CD4-positive, alpha-beta T cell treated with Interleukin-15 for 1 hour (primary cell): ENCODE measurements at regions not wholly inside any gene's neighbourhood (a gene's known extent, or its start where the extent isn't known, plus 50 kb on each side); places are given as distances from the start of the nearest gene placed in this dataset.
A peak's percentile ranks its signal among the peaks of the same experiment; 100 is the strongest.
"Not testable (repeated sequence)": the region's sequence is repeated elsewhere in the genome, so short reads cannot be mapped to it uniquely, and the experiment has no call there.

Experiments
- DNase-seq: peaks from one replicate; pipeline ENCODE4 v3.0.0-alpha.2; 2020

GRCh38 chrX:129361576-129361975 lies 161.7 kb downstream of the SMARCA1 start:
- no peak for DNase-seq

GRCh38 chrX:129360175-129360574 lies 163.1 kb downstream of the SMARCA1 start:
- peak; percentile 18 for DNase-seq

GRCh38 chrX:129359269-129359668 lies 164.0 kb downstream of the SMARCA1 start:
- DNase-seq, result no peak

GRCh38 chrX:129357428-129357827 lies 165.9 kb downstream of the SMARCA1 start:
- DNase-seq, result not testable (repeated sequence)

GRCh38 chrX:129347291-129347690 lies 176.0 kb downstream of the SMARCA1 start:
- DNase-seq, result no peak

- DNase-seq, result no peak
Measured at GRCh38 chrX:129346574-129346973, 176.7 kb downstream of the SMARCA1 start.

- not testable (repeated sequence) for DNase-seq
Measured at GRCh38 chrX:129337264-129337663, 186.0 kb downstream of the SMARCA1 start.

- DNase-seq, result no peak
Measured at GRCh38 chrX:129323115-129323514, 200.2 kb downstream of the SMARCA1 start.

GRCh38 chrX:129318375-129318774 lies 204.9 kb downstream of the SMARCA1 start:
- no peak for DNase-seq

- DNase-seq, result no peak
Measured at GRCh38 chrX:129316461-129316860, 206.8 kb downstream of the SMARCA1 start.

GRCh38 chrX:129310000-129310399 lies 213.3 kb downstream of the SMARCA1 start:
- no peak for DNase-seq

GRCh38 chrX:129262912-129263311 lies 260.4 kb downstream of the SMARCA1 start:
- DNase-seq, result no peak

GRCh38 chrX:129255516-129255915 lies 267.8 kb downstream of the SMARCA1 start:
- DNase-seq, result not testable (repeated sequence)

GRCh38 chrX:129249563-129249962 lies 273.7 kb downstream of the SMARCA1 start:
- DNase-seq, result no peak

- DNase-seq, result no peak
Measured at GRCh38 chrX:129247642-129248041, 275.6 kb downstream of the SMARCA1 start.

GRCh38 chrX:129239371-129239770 lies 283.9 kb downstream of the SMARCA1 start:
- no peak for DNase-seq

- DNase-seq, result no peak
Measured at GRCh38 chrX:129238011-129238410, 285.3 kb downstream of the SMARCA1 start.

GRCh38 chrX:129235903-129236302 lies 287.4 kb downstream of the SMARCA1 start:
- DNase-seq, result no peak

- DNase-seq, result no peak
Measured at GRCh38 chrX:129233786-129234185, 289.5 kb downstream of the SMARCA1 start.

- DNase-seq, result no peak
Measured at GRCh38 chrX:129230850-129231512, 292.3 kb downstream of the SMARCA1 start.

- DNase-seq, result no peak
Measured at GRCh38 chrX:129230168-129230567, 293.1 kb downstream of the SMARCA1 start.

- DNase-seq, result no peak
Measured at GRCh38 chrX:129227366-129227765, 295.9 kb downstream of the SMARCA1 start.

GRCh38 chrX:129193357-129193756 lies 329.9 kb downstream of the SMARCA1 start:
- DNase-seq, result no peak

- DNase-seq, result no peak
Measured at GRCh38 chrX:129188231-129188630, 335.1 kb downstream of the SMARCA1 start.

GRCh38 chrX:129176710-129177109 lies 346.6 kb downstream of the SMARCA1 start:
- DNase-seq, result no peak
